PC-9 (cell line): ENCODE measurements at regions not wholly inside any gene's neighbourhood (a gene's known extent, or its start where the extent isn't known, plus 50 kb on each side); places are given as distances from the start of the nearest gene placed in this dataset.

Experiments
- CTCF ChIP-seq: fragments of 200-600 bp; sonication (generic); conservative IDR thresholded peaks from 2 replicates; pipeline ENCODE4 v1.6.1; 2017; ENCODE audit warnings: mixed run types, antibody characterized with exemption, mild to moderate bottlenecking, moderate library complexity
- EZH2 ChIP-seq: fragments of 200-600 bp; sonication (generic); IDR thresholded peaks from 2 replicates; pipeline ENCODE4 v1.8.0; 2017; ENCODE audit warnings: antibody characterized with exemption, low read depth

DNA sequence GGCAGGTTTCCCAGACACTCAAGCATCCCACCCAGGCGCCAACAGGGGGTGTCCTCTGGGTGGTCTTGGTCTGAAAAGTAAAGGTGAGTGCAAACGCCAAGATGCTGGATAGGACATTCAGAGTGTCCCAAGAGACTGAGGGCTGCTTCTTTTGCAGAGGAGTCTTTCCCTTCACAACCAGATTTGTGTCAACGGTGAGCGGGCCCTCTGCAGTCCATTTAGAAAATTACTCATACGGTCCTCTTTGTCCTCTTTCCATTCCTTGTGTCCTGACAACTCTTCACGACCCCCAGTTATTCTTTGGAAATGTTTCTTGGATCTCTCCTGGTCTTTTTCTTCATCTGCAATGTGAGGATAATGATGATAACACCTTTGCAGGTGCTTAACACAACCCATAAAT is 257.8 kb downstream of the CDC5L start:
- TF ChIP-seq CTCF (no peak; the same call in 1 of the 2 replicates), EZH2 (no peak)
